ENCODE measurements at regions not wholly inside any gene's neighbourhood (a gene's known extent, or its start where the extent isn't known, plus 50 kb on each side); places are given as distances from the start of the nearest gene placed in this dataset.

DNA sequence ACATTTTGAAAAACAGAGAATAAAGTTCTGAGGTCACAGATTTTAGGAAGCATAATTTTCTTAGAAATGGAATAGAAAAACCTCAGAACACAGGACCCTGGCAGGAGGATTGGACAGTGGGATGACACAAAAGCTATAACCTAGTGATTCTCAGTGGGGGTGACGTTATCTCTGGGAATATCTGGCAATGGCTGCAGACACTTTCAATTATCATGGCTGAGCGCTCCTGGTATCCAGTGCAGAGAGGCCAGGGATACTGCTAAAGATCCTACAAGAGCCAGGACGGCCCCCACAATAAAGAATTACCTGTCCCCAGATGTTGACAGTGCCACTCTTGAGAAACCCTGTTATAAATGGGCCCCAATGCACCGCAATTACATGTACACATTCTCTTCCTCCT, 117.2 kb upstream of the SPRED2 start:
- no peak for FAIRE-seq

DNA sequence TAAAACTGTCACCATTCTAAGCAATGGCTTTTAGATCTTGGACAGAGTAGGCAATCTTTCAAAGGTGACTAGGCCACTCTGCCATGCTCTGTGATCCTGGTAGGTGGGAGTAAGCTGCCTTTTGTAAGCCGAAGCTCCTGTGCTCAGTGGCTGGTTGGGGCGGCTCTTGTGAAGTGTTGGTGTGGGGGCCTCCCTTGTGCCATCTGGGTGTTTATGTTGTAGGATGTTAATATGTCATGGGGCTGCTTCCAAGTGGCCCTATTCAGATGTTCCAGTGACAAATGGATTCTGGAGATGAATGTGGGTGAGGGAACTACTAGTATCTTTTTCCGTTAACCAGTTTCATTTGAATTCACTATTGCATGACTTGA, 116.8 kb upstream of the SPRED2 start:
- no peak for FAIRE-seq

DNA sequence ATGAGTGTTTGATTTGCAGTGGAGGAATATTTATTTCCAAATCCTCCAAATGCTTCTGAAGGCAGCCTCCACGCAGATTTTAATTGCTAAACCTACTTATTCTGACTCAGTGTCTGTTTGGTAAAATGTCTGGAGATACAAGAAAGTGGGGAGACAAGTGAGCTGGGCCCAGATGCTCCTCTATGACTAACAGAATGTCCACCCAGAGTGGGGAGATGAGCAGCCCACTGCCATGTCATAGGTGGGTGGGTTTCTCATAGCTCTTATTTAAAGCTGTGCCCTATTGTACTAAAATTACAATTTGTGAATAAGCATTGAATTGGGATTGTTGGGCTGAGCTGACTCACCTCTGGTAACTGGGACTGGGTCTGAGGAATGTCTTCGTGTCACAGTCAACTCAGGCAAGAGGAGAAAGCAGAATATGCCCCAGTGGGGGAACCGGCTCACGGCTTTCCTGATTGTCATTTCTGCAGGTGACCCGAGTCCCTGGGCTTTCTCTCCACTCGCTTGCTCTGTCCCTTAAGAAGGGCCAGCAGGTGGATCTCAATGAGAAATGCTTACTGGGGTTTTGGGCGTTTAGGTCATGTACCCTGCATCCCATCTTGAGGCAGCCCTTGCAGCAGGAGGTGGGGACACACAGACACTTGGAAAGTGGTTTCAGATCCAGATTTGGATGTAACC, 116.3 kb upstream of the SPRED2 start:
- no peak for FAIRE-seq

DNA sequence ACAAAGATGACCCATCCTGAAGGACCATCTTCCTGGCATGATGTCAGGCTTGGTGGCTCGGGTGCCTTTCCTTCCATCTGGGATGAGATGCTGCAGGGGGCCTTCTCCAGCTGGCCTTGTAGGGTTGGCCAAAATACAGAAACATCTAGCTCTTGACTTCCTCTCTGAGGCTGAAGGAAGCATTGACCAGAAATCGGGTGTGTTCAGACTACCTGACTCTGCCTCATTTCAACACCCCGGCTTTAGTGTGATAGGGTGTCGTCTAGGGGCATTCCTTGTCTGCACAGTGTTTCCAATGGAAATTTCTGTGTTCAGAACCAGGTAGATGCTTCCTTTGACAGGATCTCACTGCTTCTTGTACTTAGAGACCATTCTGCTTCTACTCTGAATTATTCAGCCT, 115.7 kb upstream of the SPRED2 start:
- no peak for FAIRE-seq

DNA sequence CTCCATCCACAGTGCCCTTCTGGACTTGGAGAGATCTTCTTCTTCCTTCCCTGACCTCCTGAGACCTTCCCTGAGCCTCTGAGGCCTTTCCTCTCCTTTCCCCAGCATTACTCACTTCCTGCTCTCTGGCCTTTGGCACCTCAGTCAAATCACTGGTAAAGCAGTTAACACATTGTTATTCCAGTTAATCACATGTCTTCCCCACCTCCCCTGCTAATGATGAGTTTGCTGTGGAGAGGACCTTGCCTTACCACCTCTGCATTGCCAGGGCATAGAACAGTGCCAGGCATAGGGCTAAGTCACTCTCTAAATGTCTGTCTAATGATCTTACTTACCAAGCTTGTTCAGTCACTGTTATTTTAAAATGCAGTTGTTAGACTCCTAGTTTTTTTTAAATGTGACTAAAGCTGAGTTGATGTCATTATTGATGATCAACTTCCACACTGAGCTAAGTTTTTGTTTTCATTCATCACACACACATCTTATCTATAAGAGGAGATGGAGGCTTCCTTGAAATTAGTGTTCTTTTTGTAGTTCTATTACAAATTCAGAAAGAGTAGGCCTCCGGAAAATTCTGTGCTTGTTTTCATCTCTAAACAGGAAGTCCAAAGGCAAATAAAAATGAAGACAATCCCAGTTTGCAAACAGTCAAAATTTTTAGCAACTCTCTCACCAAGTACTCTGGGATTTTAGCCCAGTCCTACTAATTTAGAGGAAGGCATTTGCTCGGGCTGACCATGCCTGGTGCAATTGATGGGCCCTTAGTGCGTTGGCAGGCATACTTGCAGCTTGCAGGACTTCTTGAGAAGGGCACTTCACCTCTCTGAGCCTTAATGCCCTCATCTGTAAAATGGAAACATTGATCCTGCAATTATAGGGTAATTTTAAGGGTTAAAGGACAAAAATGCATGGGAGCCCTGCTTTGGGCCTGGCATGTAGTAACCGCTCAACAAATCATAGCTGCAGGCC, 113.7 kb upstream of the SPRED2 start:
- no peak for FAIRE-seq

DNA sequence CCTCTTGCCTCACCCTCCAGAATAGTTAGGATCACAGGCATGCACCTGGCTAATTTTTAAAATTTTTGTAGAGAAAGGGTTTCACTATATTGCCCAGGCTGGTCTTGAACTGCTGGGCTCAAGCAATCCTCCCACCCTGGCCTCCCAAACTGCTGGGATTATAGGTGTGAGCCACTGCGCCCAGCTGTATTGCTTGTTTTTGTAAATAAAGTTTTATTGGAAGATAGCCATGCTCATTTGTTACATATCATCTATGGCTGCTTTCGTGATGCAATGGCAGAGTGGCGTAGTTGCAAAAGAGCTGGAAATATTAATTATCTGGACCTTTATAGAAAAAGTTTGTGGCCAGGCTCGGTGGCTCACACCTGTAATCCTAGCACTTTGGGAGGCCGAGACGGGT, 109.4 kb upstream of the SPRED2 start:
- FAIRE-seq, result no peak

DNA sequence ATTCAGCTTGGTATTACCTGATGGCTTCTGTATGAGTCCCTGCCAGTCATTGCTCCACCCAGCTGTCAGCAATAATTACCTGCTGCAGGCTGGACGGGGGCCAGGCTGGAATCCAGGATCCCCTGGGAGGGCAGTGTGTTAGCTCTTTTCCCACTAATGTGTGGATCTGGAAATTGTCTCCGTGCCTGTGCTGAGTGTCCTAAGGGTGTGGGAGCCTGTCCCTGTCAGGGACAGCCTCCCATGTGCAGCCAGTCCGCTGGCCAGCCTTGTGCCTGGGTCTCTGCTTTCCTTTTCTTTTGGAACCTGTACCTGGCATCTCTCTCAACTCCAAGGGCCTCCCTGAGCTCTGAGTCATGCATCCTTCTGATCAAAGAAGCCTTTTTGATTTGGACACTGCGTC, 107.2 kb upstream of the SPRED2 start:
- FAIRE-seq, result no peak

DNA sequence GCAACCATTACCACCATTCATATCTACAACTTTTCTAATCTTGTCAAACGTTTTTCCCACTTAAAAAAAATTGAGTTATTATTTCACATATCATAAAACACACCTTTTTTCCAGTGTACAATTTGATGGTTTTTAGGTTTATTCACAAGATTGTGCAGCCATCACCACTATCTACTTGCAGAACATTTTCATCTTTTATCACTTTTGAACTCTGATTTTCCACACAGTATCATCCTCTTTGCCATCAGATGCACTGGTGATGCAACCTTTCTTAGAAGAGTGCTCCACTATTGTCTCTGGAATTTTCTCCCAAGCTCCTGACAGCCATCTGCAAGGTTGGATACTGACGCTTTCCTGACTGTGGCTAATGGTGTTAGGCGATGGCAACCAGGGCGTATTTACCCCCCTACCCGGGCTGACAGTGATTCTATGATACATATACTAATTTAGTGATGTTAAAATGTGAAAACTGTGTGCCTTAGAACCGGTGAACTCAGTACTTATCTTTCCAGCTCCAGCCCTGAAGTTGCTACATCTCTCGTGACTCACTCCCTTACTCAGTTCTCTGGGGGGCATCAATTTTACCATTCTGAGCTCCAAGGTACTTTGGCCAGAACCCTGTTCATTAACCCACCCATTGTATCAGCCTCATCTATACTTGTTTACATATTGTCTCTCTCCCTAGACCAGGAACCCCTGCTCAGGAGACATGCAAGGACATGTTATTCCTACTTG, 105.4 kb upstream of the SPRED2 start:
- FAIRE-seq, result no peak

DNA sequence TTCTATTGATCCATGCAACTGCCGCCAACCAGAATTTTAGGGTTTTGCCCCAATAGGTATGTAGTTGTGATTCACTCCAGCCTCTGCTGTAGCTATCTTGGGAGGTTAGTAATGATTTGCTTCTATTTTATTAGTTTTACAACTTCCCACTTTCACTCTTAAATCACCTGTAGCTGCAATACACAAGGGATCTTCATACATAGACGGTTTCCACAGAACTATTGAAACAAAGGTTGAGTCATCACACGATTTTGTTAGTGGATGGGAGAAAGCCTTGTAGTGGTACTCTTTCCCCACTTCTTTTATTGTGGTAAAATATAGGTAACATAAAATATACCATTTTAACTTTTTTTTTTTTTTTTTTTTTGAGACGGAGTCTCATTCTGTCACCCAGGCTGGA, 104.2 kb upstream of the SPRED2 start:
- FAIRE-seq, result no peak

DNA sequence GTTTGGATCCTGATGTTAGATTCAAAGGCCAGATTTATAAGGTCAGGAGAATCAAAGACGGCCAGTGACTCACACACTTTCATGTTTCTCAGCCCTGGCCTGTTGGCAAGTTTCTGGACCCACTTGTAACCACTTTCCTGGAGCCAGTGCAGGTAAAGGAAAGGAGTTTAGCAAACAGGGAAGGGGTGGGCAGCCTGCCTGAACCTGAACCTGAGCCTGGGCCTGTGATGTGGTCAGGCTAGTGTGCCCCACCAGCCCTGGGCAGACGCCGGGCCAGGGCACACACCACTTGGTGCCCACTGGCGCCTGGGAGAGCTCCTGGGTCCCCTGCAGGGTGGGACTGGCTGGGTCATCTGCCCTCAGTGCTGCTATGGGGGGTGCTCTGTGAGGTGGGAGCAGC, 100.5 kb upstream of the SPRED2 start:
- FAIRE-seq, result no peak

DNA sequence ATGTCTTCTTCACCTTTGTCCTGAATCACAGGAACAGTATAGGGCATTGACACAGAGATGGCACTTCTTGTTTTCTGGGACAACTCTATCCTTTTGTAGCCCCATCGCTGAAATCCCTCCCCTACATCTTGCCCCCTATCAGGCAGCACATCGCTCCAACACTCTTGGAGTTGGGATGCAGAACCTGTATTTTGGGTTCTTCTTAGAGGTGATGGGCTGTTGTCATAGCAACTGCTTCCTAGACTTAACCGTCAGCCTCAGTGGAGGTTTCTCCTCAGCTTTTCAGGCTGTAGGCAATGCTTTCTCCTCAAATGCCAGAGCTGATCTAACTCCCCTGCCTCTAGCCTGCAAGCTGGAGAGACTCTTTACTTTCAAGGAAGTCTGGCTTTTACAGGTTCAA, 99.9 kb upstream of the SPRED2 start:
- FAIRE-seq, result no peak

DNA sequence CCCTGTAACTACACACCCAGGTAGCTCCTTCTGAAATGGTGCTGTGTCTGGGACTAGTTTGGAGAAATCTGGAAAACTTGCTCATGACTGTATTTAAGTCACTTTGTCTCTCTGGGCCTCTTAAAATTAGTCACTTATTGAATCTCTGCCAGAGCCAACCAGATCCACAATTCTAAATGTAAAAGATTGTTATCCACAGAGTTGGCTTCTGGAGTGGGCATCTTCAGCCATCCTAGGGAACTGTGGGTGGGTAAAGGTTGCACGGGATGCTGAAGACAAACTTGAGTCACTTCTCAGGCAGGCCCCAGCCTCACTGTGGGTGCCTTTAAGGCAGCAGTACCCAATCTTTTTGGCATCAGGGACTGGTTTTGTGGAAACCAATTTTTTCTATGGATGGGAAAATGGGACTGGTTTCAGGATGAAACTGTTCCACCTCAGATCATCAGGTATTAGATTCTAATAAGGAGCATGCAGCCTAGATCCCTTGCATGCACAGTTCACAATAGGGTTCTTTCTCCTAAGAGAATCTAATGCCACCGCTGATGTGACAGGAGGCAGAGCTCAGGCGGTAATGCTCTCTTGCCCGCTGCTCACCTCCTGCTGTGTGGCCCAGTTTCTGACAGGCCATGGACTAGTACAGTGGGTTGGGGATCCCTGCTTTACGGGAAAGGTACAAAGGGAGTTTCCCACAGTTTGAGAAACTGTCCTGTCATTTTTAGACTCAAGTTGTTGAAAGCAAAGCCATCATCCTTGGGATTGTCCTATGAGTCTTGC, 98.3 kb upstream of the SPRED2 start:
- no peak for FAIRE-seq

DNA sequence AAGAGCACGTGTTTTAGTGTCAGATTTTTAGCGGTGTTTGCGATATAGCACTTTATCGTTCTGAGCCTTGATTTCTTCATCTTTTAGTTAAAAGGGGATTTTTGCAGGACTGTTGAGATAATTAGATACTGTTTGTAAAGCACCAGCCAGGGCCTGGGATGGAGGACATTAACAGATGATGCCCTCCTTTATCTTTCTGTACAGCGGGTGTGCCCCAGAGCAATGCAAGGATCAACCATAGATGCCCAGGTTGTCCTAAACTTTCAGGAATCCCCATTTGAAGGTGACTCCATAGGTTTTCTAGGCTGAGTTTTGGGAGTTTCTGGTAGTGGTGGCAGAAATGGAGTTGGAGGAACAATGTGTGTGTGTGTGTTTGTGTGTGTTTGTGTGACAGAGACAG, 97.0 kb upstream of the SPRED2 start:
- no peak for FAIRE-seq

DNA sequence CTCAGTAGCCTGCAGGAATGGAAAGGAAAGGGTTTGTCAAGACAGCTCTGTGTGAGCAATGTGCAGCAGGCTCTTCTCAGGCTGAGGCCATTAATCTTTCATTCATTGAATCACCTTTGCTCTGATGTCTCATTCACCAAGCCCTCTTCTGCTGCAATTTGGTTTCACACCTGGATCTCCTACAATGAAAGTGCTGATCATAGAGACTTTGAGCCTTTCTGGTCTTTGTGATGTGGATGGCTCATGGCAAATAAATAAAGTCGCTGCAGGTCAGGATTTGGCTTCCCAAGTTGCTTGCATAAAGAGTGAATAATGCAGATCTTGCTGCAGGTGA, 95.8 kb upstream of the SPRED2 start:
- no peak for FAIRE-seq

DNA sequence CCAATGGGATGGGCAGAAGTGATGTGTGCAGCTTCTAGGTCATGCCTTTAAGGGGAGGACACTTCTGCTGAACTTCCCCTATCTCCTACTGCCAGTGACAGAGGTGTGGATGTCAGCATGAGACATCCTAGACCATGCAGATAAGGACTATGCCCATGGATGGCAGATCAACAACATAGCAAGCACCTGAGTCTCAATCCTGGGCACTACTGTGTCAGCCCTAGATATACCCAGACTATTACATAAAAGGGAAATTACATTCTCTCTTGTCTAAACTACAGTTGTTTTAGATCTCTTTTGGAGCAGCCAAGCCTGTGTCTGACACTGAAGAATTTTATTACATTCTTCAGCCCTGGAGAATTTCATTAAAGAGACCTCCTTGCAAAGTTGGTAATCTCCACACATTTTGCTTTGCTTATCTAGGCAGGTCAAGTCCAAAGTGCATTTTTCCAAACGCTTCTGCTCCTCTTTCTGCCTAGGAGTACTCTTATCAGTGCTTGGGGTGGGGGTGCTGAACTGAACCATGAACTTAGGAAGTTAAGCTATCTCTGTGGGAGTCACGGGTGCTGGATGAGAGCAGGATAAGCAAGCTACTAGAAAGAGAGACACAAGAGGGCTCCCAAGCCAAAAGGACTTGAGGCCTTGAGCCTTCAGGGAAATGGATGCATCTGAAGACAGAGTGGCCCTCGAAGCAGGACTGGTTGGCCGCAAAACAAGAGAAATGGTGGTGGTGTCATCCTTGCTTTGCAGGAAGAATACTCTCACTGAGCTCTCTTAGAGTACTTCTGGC, 95.2 kb upstream of the SPRED2 start:
- FAIRE-seq, result no peak

DNA sequence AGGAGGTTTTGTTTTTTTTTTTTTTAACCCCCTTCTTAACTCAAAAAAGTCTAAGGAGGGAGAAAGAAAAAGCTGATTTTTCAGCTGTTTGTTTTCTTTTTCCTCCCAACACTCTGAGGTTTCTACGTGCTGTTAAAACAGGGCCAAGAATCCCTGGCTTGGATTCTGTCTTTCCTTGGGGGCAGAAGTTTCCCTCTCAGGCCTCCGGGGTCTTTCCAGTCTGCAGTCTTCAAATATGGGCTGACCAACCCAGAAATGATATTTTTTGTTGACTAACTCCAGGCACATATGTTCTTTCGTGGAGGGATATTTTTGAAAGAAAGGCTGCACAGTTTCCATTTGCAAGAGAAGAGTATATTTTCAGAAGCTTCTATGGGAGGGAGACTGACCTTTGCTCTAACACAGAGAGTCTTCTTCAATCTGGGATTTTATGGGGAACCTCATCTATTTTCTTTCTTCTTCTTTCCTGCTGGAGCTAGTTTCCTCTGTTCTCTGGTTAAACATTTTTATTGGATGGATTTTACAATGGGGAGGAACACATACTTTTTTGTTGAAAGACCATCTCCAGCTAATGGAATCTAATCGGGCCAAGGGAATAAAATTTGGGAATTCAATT, 93.3 kb upstream of the SPRED2 start:
- FAIRE-seq, result no peak

DNA sequence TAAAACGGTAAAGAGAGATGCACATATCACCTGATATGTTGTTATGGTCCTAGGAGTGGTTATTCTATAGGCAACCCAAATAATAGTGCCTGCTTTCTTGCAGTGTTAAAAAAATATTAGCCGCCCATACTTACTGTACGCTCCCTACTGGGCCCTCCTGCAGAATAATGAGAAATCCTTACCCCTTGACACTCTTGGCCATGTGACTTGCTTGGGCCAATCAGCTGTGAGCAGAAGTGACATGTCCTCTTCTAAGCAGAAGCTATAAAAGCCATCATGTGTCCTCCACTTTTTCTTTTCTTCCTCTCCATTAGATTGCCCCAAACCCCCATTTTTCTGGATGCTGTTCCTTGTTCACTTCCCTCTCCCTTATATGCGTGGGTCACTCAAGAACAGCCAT, 90.5 kb upstream of the SPRED2 start:
- no peak for FAIRE-seq

DNA sequence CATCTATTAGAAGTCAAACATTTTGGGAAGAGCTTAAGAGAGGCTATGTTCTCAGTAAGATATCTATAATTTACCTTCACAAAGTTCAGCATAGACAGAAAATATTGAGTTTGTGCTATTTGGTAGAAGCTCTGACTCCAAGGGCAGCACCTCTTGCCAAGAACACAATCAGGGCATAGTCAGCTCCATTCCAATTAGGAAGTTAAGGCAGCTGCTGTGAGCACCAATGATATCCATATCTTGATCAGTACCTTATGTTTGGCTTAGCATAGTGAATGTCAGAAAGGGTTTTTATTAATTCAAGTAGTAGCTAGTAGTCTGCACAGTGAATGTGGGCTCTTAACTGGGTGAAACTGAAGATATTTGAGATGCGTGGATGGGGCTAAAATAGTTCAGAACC, 86.4 kb upstream of the SPRED2 start:
- FAIRE-seq, result no peak

DNA sequence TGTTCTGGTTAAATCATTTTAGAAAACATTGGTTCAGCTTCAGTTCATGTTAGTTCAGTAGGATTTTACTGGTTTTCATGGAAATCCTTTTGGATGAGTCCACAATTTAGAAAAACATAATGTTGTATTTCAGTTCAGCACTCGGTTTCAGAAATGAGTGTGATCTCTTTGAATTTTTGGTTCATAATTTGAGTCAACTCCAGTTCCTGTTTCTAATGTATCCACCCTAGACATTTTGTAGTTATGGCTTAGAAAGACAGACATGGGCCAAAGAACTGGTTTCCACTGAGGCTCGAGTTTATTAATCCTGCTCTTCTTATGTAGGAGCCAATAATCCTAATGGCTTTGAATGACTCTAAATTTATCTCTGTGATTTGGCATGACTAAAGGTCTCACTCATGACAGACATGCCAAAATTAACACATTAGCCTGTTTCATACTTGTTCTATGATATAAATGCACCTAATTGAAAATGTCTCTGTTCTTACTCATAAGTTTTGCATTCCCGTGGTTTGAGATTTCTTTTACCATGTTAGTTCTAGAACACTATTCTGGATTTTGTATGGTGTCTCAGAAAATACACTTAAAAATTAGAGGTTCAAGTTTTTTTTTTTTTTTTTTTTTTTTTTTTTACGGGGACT, 82.3 kb upstream of the SPRED2 start:
- FAIRE-seq, result no peak

DNA sequence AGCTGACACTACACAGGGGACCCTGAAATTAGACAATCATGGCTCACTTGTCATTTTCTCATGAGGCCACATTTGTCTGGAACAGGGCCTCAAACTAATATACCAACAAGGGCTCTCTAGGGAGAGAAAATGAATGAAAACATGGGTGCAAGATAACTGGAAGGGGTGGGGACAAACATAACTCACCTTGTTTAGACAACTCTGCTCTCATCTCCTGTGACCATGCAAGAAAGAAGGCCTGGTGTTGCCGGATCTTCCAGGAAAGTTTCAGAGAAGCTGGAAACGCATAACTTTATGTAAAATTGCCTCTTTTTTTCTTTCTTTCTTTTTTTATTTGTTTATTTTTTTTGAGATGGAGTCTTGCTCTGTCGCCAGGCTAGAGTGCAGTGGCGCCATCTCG, 80.4 kb upstream of the SPRED2 start:
- FAIRE-seq, result no peak

DNA sequence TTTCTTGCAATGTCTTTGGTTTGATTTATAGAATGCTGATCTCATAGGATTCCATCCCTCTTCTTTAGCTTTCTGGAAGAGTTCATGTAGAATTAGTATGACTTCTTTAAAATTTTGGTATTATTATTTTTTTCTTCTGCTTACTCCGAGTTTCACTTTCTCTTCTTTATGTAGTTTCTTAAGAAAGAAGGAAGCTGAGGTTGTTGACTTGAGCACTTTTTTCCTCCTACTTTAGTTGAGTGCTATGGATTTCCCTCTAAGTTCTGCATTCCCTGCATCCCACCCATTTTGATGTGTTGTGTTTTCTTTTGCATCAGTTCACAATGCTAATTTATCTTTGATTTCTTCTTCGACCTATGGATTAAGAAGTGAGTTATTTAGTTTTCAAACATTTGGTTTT, 78.9 kb upstream of the SPRED2 start:
- FAIRE-seq, result no peak

Measured in A204.1 (cell line).